ENCODE measurements at regions not wholly inside any gene's neighbourhood (a gene's known extent, or its start where the extent isn't known, plus 50 kb on each side); places are given as distances from the start of the nearest gene placed in this dataset.

DNA sequence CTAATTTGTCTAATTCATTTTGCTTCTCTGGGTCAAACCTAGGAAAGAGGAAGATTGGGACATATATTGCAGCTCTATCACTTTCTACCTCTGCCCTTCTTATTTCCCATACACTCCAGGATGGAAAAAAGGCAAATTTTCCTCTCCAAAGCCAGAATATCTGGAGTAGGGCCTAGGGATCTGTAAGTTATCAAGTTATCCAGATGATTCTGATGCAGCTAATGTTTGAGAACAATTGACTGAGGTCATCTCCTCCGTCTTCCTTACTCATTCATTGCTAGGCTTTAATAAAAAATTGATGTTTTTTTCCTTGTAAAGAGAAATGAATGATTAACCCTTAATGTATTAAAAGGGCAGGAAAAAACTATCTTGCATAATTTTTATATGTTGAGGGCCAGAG, 211.9 kb upstream of the GLI3 start:
- H3K4me3 ChIP-seq (ENCODE audit: low read depth, low read length) = no peak overlapping the region
- DNase-seq (ENCODE audit: low read depth) = no peak
- TF ChIP-seq, protein P1, sequence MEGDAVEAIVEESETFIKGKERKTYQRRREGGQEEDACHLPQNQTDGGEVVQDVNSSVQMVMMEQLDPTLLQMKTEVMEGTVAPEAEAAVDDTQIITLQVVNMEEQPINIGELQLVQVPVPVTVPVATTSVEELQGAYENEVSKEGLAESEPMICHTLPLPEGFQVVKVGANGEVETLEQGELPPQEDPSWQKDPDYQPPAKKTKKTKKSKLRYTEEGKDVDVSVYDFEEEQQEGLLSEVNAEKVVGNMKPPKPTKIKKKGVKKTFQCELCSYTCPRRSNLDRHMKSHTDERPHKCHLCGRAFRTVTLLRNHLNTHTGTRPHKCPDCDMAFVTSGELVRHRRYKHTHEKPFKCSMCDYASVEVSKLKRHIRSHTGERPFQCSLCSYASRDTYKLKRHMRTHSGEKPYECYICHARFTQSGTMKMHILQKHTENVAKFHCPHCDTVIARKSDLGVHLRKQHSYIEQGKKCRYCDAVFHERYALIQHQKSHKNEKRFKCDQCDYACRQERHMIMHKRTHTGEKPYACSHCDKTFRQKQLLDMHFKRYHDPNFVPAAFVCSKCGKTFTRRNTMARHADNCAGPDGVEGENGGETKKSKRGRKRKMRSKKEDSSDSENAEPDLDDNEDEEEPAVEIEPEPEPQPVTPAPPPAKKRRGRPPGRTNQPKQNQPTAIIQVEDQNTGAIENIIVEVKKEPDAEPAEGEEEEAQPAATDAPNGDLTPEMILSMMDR (IDR thresholded peaks at IDR 0.05; ENCODE audit: insufficient read depth, low read depth, low read length) = no peak

DNA sequence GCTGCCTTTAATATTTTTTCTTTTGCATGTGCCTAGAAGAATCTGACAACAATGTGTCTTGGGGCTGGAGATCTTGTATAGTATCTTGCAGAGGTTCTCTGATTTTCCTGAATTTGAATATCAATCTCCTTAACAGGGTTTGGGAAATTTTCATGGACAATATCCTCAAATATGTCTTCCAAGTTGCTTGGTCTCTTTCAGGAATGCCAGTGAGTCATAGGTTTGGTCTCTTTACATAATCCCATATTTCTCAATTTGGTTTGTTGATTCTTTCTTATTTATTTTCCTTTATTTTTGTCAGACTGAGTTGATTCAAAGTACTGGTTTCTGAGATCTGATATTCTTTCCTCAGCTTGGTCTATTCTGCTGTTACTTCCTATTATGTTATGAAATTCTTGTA, 208.7 kb upstream of the GLI3 start:
- TF ChIP-seq, protein P1 (IDR thresholded peaks at IDR 0.05; ENCODE audit: insufficient read depth, low read depth, low read length) = no peak
- H3K4me3 ChIP-seq (ENCODE audit: low read depth, low read length) = no peak overlapping the region
- peak; percentile 44 for DNase-seq (ENCODE audit: low read depth)

- H3K4me3 ChIP-seq (ENCODE audit: low read depth, low read length) = no peak overlapping the region
- TF ChIP-seq, protein P1 (IDR thresholded peaks at IDR 0.05; ENCODE audit: insufficient read depth, low read depth, low read length) = no peak
- DNase-seq (ENCODE audit: low read depth) = no peak
Measured at GRCh38 chr7:42440951-42441350, 203.9 kb upstream of the GLI3 start.

DNA sequence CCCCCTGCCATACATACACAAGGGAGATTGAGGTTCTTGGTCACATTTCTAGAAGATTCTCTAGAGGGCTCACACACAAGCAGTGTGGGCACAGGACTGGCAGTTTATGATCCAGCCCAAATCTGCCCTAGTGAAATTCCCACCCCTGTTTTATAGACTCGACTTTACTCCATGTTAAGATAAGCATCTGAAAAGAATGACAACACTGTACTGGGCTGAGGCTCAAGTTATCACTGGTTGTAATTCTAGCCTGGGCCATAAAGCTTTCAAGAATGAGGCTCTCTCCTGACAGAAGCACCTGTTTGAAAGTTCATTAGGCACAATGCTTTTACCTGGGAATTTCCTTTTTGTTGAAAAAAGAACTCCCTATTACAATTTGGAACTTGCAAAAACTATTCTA, 195.6 kb upstream of the GLI3 start:
- no peak overlapping the region for H3K4me3 ChIP-seq (ENCODE audit: low read depth, low read length)
- peak; percentile 38 for DNase-seq (ENCODE audit: low read depth)
- TF ChIP-seq, protein P1 (IDR thresholded peaks at IDR 0.05; ENCODE audit: insufficient read depth, low read depth, low read length) = no peak

DNA sequence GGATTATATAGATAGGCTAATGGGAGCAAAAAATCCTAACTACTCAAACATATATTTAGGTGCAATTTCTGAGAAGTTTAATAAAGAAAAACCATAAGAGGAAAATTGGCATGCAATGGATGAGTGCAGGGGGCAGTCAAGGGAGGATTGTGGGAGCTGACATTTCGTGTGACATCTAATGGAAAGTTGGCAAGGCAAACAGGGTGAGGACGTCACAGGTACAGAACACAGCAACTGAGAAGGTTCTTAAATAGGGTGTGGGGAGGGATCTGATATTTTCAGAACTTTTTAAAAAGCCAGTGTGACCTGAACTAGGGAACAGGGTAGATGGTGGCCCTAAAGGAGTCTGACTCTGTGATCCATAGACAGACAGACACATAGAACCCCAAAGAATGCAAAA, 194.9 kb upstream of the GLI3 start:
- H3K4me3 ChIP-seq (ENCODE audit: low read depth, low read length) = no peak overlapping the region
- DNase-seq (ENCODE audit: low read depth) = no peak
- TF ChIP-seq, protein P1 (IDR thresholded peaks at IDR 0.05; ENCODE audit: insufficient read depth, low read depth, low read length) = no peak

- TF ChIP-seq, protein P1 (IDR thresholded peaks at IDR 0.05; ENCODE audit: insufficient read depth, low read depth, low read length) = no peak
- no peak for DNase-seq (ENCODE audit: low read depth)
- H3K4me3 ChIP-seq (ENCODE audit: low read depth, low read length) = no peak overlapping the region
Measured at GRCh38 chr7:42429339-42429738, 192.3 kb upstream of the GLI3 start.

GRCh38 chr7:42426163-42426562, 189.2 kb upstream of the GLI3 start:
- H3K4me3 ChIP-seq (ENCODE audit: low read depth, low read length) = no peak overlapping the region
- TF ChIP-seq, protein P1 (IDR thresholded peaks at IDR 0.05; ENCODE audit: insufficient read depth, low read depth, low read length) = no peak
- DNase-seq (ENCODE audit: low read depth) = peak; percentile 42

All from fibroblast of villous mesenchyme (primary cell).